GM12892 (cell line): ENCODE measurements at regions not wholly inside any gene's neighbourhood (a gene's known extent, or its start where the extent isn't known, plus 50 kb on each side); places are given as distances from the start of the nearest gene placed in this dataset.
"Not testable (repeated sequence)": the region's sequence is repeated elsewhere in the genome, so short reads cannot be mapped to it uniquely, and the experiment has no call there.

Experiments
- DNase-seq: peaks from one replicate; pipeline ENCODE4 v3.0.0; 2011; ENCODE audit not compliant: insufficient read length
- FAIRE-seq: peaks from 2 replicates; lab custom pipeline; 2011; peaks lifted over from hg19 to GRCh38; lab: Jason Lieb, UNC
- POLR2A ChIP-seq: IDR thresholded peaks from 2 replicates; pipeline ENCODE4 v1.6.1; 2011; ENCODE audit warnings: low read depth, low read length, control low read depth
- POLR2AphosphoS5 ChIP-seq: IDR thresholded peaks from 2 replicates; pipeline ENCODE4 v1.6.1; 2011; ENCODE audit warnings: low read depth, low read length, control low read depth

DNA sequence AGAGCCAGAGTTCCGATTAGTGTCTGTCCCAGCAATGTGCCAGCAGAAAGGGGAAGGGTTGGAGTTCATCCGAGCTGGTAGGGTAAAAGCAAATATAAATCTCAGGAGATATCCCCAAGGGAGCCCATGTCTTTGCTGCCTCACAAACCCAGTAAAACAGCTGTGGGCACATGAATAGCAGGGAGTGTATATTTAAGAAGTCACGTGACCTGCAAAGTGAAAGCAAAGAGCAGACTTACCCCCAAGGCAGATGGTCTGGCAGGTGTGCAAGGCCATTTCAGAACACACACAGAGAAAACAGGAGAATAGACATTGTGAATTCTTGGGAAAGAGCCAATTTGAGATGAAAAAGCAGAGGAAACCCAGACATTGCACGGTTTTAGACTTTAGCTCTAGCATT is 653.4 kb downstream of the TGIF2LX start:
- not testable (repeated sequence) for DNase-seq
- peak; percentile 5 for FAIRE-seq

DNA sequence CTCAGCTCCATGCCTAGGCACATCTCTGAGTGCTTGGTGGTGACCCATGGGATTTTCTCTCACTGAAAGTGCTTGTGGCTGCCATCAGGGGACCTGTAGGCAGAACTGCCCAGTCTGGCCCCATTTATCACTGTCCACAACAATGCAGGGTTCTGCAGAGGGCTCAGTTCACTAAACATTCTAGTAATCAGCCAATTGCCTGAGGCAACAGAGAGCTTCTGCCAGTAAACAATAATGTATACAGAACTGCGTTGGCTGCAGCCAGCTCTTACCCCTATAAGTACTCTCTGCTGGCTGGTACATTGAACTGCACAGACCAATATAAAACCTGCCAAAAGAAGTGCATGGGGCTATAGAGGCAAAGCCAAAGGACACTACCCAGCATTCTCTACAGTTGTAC is 680.2 kb downstream of the TGIF2LX start:
- FAIRE-seq: not testable (repeated sequence)

DNA sequence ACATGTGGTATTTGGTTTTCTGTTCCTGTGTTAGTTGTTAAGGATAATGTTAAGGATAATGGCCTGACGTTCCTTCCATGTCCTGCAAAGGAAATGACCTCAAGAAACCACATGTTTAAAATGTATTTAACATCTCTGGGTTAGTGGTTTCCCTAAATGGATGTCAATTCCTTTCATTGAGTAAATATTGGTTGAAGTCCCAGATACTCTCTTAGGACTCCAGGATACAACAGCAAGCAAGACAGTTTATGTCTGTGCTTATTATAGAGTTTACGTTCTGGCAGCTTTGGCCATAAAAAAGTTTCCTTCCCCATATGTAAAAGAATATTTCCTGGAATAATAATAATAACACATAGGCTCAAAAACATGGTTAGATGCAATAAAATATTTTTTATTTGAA is 684.0 kb downstream of the TGIF2LX start:
- peak; percentile 36 for FAIRE-seq
- not testable (repeated sequence) for DNase-seq

More for the DNA sequence above, 680.2 kb downstream of the TGIF2LX start:
- DNase-seq: not testable (repeated sequence)

DNA sequence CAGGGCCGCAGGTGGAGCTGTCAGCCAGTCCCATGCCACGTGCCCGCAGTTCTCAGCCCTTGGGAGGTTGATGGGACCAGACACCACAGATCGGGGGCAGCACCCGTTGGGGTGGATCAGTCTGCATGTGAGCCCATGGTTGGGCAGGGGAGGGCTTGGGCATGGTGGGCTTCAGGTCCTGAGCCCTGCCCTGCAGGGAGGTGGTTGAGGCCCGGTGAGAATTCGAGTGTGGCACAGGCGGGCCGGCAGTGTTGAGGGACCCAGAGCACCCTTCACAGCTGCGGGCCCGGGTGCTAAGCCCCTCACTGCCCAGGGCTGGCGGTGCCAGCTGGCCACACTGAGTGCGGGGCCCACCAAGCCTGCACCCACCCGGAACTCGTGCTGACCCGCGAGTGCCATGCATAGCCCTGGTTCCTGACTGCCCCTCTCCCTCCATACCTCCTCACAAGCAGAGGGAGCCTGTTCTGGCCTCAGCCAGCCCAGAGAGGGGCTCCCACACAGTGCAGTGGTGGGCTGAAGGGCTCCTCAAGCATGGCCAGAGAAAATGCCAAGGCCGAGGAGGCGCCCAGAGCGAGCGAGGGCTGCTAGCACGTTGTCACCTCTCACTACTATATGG is 696.1 kb downstream of the TGIF2LX start:
- no peak for FAIRE-seq
- TF ChIP-seq POLR2AphosphoS5: no peak
- TF ChIP-seq POLR2A: no peak
- DNase-seq: no peak

DNA sequence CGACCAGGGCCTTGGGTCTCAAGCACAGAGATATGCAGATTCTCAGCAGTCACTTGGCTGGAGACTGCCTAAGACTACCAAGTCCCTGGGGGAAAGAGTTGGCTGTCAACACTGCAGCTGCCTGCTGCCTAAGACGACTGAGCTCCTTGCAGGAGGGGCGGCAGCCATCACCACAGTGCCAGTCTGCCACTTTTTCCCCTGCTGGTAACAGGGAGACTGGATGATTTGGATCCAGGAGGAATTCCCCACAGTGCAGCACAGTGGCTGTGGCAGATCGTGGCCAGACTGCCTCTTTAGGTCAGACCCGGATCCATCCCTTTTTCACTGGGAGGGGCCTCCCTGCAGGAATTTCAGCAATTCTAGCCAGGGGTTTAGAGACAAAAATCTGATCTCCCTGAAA is 743.5 kb downstream of the TGIF2LX start:
- DNase-seq, FAIRE-seq: not testable (repeated sequence)

DNA sequence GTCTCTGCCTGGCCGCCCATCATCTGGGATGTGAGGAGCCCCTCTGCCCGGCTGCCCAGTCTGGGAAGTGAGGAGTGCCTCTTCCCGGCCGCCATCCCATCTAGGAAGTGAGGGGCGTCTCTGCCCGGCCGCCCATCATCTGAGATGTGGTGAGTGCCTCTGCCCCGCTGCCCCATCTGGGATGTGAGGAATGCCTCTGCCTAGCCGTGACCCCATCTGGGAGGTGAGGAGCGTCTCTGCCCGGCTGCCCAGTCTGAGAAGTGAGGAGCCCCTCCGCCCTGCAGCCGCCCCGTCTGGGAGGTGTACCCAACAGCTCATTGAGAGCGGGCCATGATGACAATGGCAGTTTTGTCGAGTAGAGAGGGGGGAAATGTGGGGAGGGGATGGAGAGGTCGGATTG is 721.1 kb upstream of the PABPC5 start:
- not testable (repeated sequence) for FAIRE-seq, DNase-seq

DNA sequence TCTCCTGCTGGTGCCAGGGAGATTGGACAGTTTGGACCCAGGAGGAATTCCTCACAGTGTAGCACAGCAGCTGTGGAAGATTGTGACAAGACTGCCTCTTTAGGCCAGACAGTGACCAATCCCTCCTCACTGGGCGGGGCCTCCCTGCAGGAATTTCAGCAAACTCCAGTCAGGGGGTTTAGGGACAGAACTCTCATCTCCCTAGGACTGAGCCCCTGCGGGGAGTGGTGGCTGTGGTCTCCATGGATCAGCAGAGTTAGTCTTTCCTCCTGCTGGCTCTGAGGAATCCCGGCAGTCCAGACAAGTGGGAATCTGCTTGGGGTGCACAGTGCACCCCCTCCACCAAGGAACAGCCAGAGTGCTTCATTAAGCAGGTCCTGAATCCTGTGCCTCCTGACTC is 697.1 kb upstream of the PABPC5 start:
- FAIRE-seq, DNase-seq: not testable (repeated sequence)

DNA sequence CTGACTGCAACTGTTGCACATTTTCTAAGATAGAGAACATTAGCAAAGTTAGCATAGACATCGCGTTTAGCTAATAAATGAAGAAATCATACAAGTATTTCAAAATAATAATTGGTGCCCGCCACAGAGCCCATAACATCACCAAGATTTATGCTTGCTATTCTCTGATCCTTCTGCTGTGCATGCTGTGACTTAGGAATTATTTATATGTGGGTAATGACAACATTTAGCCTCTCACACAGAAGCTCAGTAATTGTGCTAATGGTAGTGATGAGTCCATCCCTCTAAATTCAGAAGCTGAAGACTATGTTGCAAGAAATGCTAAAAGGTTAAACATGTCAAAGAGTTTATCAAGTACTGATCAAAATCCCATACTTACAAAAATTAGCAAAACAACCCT is 677.0 kb upstream of the PABPC5 start:
- DNase-seq, FAIRE-seq: not testable (repeated sequence)

DNA sequence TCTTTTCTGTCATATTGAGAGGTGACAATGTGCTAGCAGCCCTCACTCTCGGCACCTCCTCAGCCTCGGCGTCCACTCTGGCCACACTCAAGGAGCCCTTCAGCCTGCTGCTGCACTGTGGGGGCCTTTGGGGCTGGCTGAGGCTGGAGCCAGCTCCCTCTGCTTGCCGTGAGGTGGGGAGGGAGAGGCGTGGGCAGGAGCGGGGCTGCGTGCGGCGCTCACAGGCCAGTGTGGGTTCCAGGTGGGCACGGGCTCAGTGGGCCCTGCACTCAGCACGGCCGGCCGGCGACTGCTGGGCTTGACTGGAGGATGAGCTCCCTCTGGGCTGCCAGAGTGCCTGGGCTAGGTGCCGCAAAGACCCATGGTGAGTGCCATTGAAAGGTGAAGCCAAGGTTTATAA is 669.2 kb upstream of the PABPC5 start:
- not testable (repeated sequence) for FAIRE-seq, DNase-seq

DNA sequence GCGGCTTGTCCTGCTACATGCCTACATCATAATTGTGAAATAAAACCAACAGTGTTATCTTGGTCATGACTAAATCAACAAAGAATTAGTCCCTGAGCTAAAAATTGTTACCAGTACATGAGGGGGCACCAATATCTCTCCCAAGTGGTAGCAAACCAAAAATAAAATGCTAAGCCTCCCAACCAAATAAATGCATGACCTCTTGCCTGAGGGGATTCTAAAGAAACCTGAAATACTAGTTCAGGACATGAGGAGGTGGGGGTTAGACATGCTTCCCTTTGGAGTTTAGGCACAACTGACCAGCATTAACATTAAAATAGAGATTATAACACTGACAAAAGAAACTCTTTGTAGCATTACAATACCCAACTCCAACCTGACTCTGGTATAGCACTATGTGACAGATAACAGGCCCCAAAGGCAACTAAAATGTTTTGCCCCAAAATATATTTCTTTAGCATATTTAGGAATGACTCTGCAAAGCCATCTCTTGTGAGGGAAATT is 654.3 kb upstream of the PABPC5 start:
- FAIRE-seq: not testable (repeated sequence)

More for the DNA sequence above, 654.3 kb upstream of the PABPC5 start:
- DNase-seq: not testable (repeated sequence)
